ENCODE measurements at regions not wholly inside any gene's neighbourhood (a gene's known extent, or its start where the extent isn't known, plus 50 kb on each side); places are given as distances from the start of the nearest gene placed in this dataset.
"Not testable (repeated sequence)": the region's sequence is repeated elsewhere in the genome, so short reads cannot be mapped to it uniquely, and the experiment has no call there.

DNA sequence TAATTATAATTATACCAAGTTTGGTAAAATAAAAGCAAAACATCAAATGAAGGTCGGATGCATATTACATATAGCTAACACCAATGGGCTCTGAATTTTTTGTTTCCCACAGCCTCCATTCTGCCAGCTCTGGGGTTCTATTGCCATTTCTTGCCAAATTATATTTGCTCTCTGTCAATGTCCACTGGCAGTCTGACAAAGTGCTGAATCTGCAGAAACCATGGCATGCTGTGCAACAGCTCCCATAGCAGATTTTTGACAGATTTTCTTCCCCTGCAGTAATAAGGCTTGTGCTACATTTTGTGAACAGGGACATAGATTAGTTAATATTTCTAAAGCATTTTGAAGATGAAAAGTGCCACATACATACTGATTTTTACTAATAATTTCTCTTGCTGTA, 1102.1 kb downstream of the DIAPH3 start:
- intact Hi-C loops (cut with DNase I) = no loop called here
- Histone ChIP-seq H3K36me3 (no peaks in the 10 kb centered on the region), H3K27me3 (replicated peaks; ENCODE audit: insufficient read depth) (no peaks in the 10 kb centered on the region), H3K4me3 (no peak overlapping the region), H3K4me1 (replicated peaks) (no peaks in the 10 kb centered on the region), H3K9me3 (no peaks in the 10 kb centered on the region), H3K27ac (no peak overlapping the region)
- no peak for DNase-seq (ENCODE audit: low spot score)
- WGBS = 84% methylated on average over 1 of the region's 1 CpG
- TF ChIP-seq, protein P1, sequence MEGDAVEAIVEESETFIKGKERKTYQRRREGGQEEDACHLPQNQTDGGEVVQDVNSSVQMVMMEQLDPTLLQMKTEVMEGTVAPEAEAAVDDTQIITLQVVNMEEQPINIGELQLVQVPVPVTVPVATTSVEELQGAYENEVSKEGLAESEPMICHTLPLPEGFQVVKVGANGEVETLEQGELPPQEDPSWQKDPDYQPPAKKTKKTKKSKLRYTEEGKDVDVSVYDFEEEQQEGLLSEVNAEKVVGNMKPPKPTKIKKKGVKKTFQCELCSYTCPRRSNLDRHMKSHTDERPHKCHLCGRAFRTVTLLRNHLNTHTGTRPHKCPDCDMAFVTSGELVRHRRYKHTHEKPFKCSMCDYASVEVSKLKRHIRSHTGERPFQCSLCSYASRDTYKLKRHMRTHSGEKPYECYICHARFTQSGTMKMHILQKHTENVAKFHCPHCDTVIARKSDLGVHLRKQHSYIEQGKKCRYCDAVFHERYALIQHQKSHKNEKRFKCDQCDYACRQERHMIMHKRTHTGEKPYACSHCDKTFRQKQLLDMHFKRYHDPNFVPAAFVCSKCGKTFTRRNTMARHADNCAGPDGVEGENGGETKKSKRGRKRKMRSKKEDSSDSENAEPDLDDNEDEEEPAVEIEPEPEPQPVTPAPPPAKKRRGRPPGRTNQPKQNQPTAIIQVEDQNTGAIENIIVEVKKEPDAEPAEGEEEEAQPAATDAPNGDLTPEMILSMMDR (IDR thresholded peaks at IDR 0.05) = no peak
- TF ChIP-seq POLR2A (IDR thresholded peaks at IDR 0.05) = no peak
- TF ChIP-seq POLR2AphosphoS5 (IDR thresholded peaks at IDR 0.05) = no peak

DNA sequence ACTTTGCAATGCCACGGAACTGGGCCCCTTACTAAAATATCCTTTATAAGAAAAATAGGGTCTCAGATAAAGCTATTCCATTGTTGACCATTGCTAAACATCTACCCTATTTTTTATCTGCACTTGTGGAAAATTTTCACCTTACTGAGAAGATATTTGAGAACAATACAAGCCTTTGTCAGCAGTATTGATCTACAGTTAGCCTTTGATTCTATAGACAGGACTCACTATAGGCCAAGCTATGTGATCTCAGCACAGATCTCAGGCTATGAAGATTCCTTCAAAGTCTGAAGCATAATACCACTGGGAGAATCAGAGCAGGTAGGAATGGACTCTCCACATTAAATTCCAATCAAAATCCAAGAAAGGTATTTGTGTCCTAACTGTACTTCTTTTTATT, 1099.7 kb downstream of the DIAPH3 start:
- intact Hi-C loops (cut with DNase I) = no loop called here
- Histone ChIP-seq H3K9me3 (no peaks in the 10 kb centered on the region), H3K27ac (no peak overlapping the region), H3K36me3 (no peaks in the 10 kb centered on the region), H3K4me1 (replicated peaks) (no peaks in the 10 kb centered on the region), H3K4me3 (no peak overlapping the region), H3K27me3 (replicated peaks; ENCODE audit: insufficient read depth) (no peaks in the 10 kb centered on the region)
- 89% methylated on average over 1 of the region's 1 CpG for WGBS
- DNase-seq (ENCODE audit: low spot score) = no peak
- TF ChIP-seq POLR2A (IDR thresholded peaks at IDR 0.05) = no peak
- TF ChIP-seq, protein P1 (IDR thresholded peaks at IDR 0.05) = no peak
- no peak for TF ChIP-seq POLR2AphosphoS5 (IDR thresholded peaks at IDR 0.05)

DNA sequence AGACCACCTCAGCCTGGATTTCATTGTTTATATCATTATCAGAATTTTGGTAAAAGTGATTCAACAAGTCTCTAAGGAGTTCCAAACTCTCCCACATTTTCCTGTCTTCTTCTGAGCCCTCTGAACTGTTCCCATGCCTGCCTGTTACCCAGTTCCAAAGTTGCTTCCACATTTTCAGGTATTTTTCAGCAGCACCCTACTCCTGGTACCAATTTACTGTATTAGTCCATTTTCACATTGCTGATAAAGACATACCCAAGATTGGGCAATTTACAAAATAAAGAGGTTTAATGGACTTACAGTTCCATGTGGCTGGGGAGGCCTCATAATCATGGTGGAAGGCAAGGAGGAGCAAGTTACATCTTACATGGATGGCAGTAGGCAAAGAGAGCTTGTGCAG, 1087.3 kb downstream of the DIAPH3 start:
- H3K27ac ChIP-seq; H3K9me3 ChIP-seq; H3K4me3 ChIP-seq; H3K4me1 ChIP-seq (replicated peaks); DNase-seq (ENCODE audit: low spot score); H3K36me3 ChIP-seq; H3K27me3 ChIP-seq (replicated peaks; ENCODE audit: insufficient read depth); intact Hi-C loops (cut with DNase I): not testable (repeated sequence)

- WGBS = 67% methylated on average over 2 of the region's 2 CpGs
- intact Hi-C loops (cut with DNase I) = no loop called here
- no peaks in the 10 kb centered on the region for H3K9me3 ChIP-seq
- no peak overlapping the region for H3K4me3 ChIP-seq
- TF ChIP-seq POLR2A (IDR thresholded peaks at IDR 0.05) (no peak), POLR2AphosphoS5 (IDR thresholded peaks at IDR 0.05) (no peak)
- TF ChIP-seq, protein P1 (IDR thresholded peaks at IDR 0.05) = no peak
- no peaks in the 10 kb centered on the region for H3K27me3 ChIP-seq (replicated peaks; ENCODE audit: insufficient read depth)
- H3K36me3 ChIP-seq = no peaks in the 10 kb centered on the region
- no peaks in the 10 kb centered on the region for H3K4me1 ChIP-seq (replicated peaks)
- DNase-seq (ENCODE audit: low spot score) = no peak
- H3K27ac ChIP-seq = no peak overlapping the region
Observed at GRCh38 chr13:59086147-59086546, 1077.6 kb downstream of the DIAPH3 start.

DNA sequence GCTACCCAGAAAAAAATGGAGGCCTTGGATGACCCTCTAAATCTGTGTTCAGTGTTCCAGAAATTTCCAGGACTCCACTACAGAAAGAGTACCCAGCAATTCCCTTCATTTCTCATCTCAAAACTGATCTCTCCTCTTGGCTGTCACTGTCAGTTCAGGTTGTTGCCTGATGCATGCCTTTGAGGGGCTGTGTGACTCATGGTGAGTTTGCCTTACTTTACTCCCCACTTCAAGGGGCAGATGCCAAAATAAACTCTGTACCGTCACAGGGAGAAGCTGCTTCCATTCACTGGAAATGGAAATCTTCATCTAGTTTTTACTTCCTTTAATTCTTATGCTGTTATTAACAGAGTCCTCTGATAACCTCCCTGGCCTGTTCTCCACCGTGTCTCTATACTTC, 1075.0 kb downstream of the DIAPH3 start:
- no peaks in the 10 kb centered on the region for H3K9me3 ChIP-seq
- TF ChIP-seq, protein P1 (IDR thresholded peaks at IDR 0.05) = no peak
- TF ChIP-seq POLR2AphosphoS5 (IDR thresholded peaks at IDR 0.05) = no peak
- no peak for TF ChIP-seq POLR2A (IDR thresholded peaks at IDR 0.05)
- no peak overlapping the region for H3K27ac ChIP-seq
- WGBS = 70% methylated on average over 2 of the region's 2 CpGs
- H3K27me3 ChIP-seq (replicated peaks; ENCODE audit: insufficient read depth) = no peaks in the 10 kb centered on the region
- H3K4me3 ChIP-seq = no peak overlapping the region
- DNase-seq (ENCODE audit: low spot score) = no peak
- no peaks in the 10 kb centered on the region for H3K36me3 ChIP-seq
- intact Hi-C loops (cut with DNase I) = no loop called here
- H3K4me1 ChIP-seq (replicated peaks) = no peaks in the 10 kb centered on the region

Measured in prostate gland (tissue), 2 donors.